ENCODE measurements at regions not wholly inside any gene's neighbourhood (a gene's known extent, or its start where the extent isn't known, plus 50 kb on each side); places are given as distances from the start of the nearest gene placed in this dataset.
"Not testable (repeated sequence)": the region's sequence is repeated elsewhere in the genome, so short reads cannot be mapped to it uniquely, and the experiment has no call there.

GRCh38 chr10:84860855-84861254 lies 532.5 kb downstream of the CCSER2 start:
- in situ Hi-C loops (cut with HindIII; ENCODE audit: low sequenced_read_pairs): no loop called here
- no peak for TF ChIP-seq CTCF (IDR thresholded peaks at IDR 0.05; ENCODE audit: low read depth, low read length, missing control alignments)

GRCh38 chr10:84862551-84862950 lies 534.2 kb downstream of the CCSER2 start:
- in situ Hi-C loops (cut with HindIII; ENCODE audit: low sequenced_read_pairs): no loop called here
- no peak for TF ChIP-seq CTCF (IDR thresholded peaks at IDR 0.05; ENCODE audit: low read depth, low read length, missing control alignments)
- DNase-seq (ENCODE audit: low read depth): no peak
- no peak overlapping the region for H3K4me3 ChIP-seq (ENCODE audit: low read depth, low read length)

More at GRCh38 chr10:84860855-84861254, 532.5 kb downstream of the CCSER2 start:
- H3K4me3 ChIP-seq (ENCODE audit: low read depth, low read length): no peak overlapping the region
- no peak for DNase-seq (ENCODE audit: low read depth)

- TF ChIP-seq CTCF (IDR thresholded peaks at IDR 0.05; ENCODE audit: low read depth, low read length, missing control alignments): no peak
- DNase-seq (ENCODE audit: low read depth): no peak
- H3K4me3 ChIP-seq (ENCODE audit: low read depth, low read length): no peak overlapping the region
- in situ Hi-C loops (cut with HindIII; ENCODE audit: low sequenced_read_pairs): no loop called here
Observed at GRCh38 chr10:84863675-84864074, 535.3 kb downstream of the CCSER2 start.

GRCh38 chr10:84876116-84876999 lies 548.0 kb downstream of the CCSER2 start:
- DNase-seq (ENCODE audit: low read depth): no peak
- in situ Hi-C loops (cut with HindIII; ENCODE audit: low sequenced_read_pairs): no loop called here
- H3K4me3 ChIP-seq (ENCODE audit: low read depth, low read length): no peak overlapping the region
- TF ChIP-seq CTCF (IDR thresholded peaks at IDR 0.05; ENCODE audit: low read depth, low read length, missing control alignments): no peak

- in situ Hi-C loops (cut with HindIII; ENCODE audit: low sequenced_read_pairs): no loop called here
- no peak for TF ChIP-seq CTCF (IDR thresholded peaks at IDR 0.05; ENCODE audit: low read depth, low read length, missing control alignments)
- no peak overlapping the region for H3K4me3 ChIP-seq (ENCODE audit: low read depth, low read length)
- DNase-seq (ENCODE audit: low read depth): no peak
Observed at GRCh38 chr10:84879991-84880390, 551.6 kb downstream of the CCSER2 start.

GRCh38 chr10:84881696-84882095 lies 553.3 kb downstream of the CCSER2 start:
- H3K4me3 ChIP-seq (ENCODE audit: low read depth, low read length); in situ Hi-C loops (cut with HindIII; ENCODE audit: low sequenced_read_pairs); DNase-seq (ENCODE audit: low read depth): not testable (repeated sequence)

GRCh38 chr10:84890706-84891105 lies 562.3 kb downstream of the CCSER2 start:
- H3K4me3 ChIP-seq (ENCODE audit: low read depth, low read length): no peak overlapping the region
- TF ChIP-seq CTCF (IDR thresholded peaks at IDR 0.05; ENCODE audit: low read depth, low read length, missing control alignments): no peak
- no peak for DNase-seq (ENCODE audit: low read depth)
- in situ Hi-C loops (cut with HindIII; ENCODE audit: low sequenced_read_pairs): no loop called here

All from astrocyte of the cerebellum (primary cell).